ENCODE measurements at regions not wholly inside any gene's neighbourhood (a gene's known extent, or its start where the extent isn't known, plus 50 kb on each side); places are given as distances from the start of the nearest gene placed in this dataset.

DNA sequence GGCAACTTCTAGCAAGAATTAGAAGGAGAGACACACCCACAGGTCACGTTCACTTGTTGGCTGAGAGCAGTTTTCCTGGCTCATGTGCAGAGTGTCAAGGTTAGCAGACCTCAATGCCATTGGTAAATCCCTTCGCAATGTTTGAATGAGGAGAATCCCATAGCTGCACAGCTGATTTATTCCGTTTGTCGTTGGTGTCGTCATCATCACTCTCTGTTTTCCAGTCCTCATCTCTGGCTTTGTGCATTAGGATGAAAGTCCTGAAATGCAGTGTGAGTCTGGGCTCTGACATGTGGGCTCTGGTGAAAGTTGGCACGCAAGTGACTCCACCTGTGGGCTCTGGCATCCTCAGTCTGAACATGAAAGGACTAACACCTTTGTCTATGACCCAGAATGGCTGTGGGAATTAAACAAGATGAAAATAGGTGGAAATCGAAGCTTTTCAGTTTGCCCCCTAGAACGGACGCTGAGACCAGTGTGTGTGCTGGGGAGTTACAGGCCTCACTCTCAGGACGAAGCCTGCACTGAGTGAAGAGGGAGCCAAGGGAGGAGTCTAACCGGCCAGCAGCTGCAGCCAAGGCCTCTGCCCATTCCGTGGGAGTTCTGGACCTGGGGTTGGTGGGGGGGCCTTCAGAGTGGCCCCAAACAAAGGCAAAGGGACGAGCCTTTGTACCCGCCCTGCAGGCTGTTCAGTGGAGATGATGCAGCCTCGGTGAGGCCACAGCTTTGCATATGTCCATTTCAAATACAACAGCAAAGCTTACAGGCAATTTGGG lies 74.8 kb upstream of the ZNF516 start:
- H3K4me2 ChIP-seq (ENCODE audit: extremely low read depth, insufficient read depth, low read length), result no peak overlapping the region
- DNase-seq (ENCODE audit: low read depth in 2 of 2), result no peak
- no peaks in the 10 kb centered on the region for H3K79me2 ChIP-seq (ENCODE audit: control insufficient read depth, insufficient read depth, low read length)
- H3K4me1 ChIP-seq (ENCODE audit: control insufficient read depth, extremely low read depth, insufficient read depth, low read length), result peaks cover 2% of the 10 kb centered on the region
- no peaks in the 10 kb centered on the region for H4K20me1 ChIP-seq (ENCODE audit: control insufficient read depth, extremely low read depth, insufficient read depth, low read length)
- no peaks in the 10 kb centered on the region for H3K9me3 ChIP-seq (ENCODE audit: control insufficient read depth, insufficient read depth, low read depth, low read length)
- H3K4me3 ChIP-seq (replicated peaks in 1 of 4; ENCODE audit: control extremely low read depth in 1 of 4, insufficient read depth in 1 of 4, low read depth in 3 of 4, low read length in 4 of 4), result no peak overlapping the region
- TF ChIP-seq CTCF (conservative IDR thresholded peaks at IDR 0.05 in 1 of 2, IDR thresholded peaks at IDR 0.05 in 1 of 2; ENCODE audit: low read depth in 1 of 2, low read length in 2 of 2), result no peak
- TF ChIP-seq EZH2 (IDR thresholded peaks at IDR 0.05; ENCODE audit: low read length, missing control alignments), result no peak
- H3K9ac ChIP-seq (ENCODE audit: insufficient read depth, low read length), result no peak overlapping the region
- H2AFZ ChIP-seq (ENCODE audit: low read length), result no peak overlapping the region
- H3K27ac ChIP-seq (ENCODE audit: insufficient read depth, low read length), result no peak overlapping the region
- no peaks in the 10 kb centered on the region for H3K36me3 ChIP-seq (ENCODE audit: control insufficient read depth, insufficient read depth, low read length)
- no peaks in the 10 kb centered on the region for H3K27me3 ChIP-seq (ENCODE audit: control insufficient read depth, insufficient read depth, low read length)

- H2AFZ ChIP-seq (ENCODE audit: low read length), result no peak overlapping the region
- H3K9me3 ChIP-seq (ENCODE audit: control insufficient read depth, insufficient read depth, low read depth, low read length), result no peaks in the 10 kb centered on the region
- TF ChIP-seq CTCF (conservative IDR thresholded peaks at IDR 0.05 in 1 of 2, IDR thresholded peaks at IDR 0.05 in 1 of 2; ENCODE audit: low read depth in 1 of 2, low read length in 2 of 2), result no peak
- TF ChIP-seq EZH2 (IDR thresholded peaks at IDR 0.05; ENCODE audit: low read length, missing control alignments), result no peak
- no peaks in the 10 kb centered on the region for H3K27me3 ChIP-seq (ENCODE audit: control insufficient read depth, insufficient read depth, low read length)
- no peaks in the 10 kb centered on the region for H3K79me2 ChIP-seq (ENCODE audit: control insufficient read depth, insufficient read depth, low read length)
- no peaks in the 10 kb centered on the region for H4K20me1 ChIP-seq (ENCODE audit: control insufficient read depth, extremely low read depth, insufficient read depth, low read length)
- no peak overlapping the region for H3K9ac ChIP-seq (ENCODE audit: insufficient read depth, low read length)
- no peak overlapping the region for H3K27ac ChIP-seq (ENCODE audit: insufficient read depth, low read length)
- no peak overlapping the region for H3K4me2 ChIP-seq (ENCODE audit: extremely low read depth, insufficient read depth, low read length)
- no peak overlapping the region for H3K4me3 ChIP-seq (replicated peaks in 1 of 4; ENCODE audit: control extremely low read depth in 1 of 4, insufficient read depth in 1 of 4, low read depth in 3 of 4, low read length in 4 of 4)
- DNase-seq (ENCODE audit: low read depth in 2 of 2), result no peak
- peaks cover 6% of the 10 kb centered on the region for H3K4me1 ChIP-seq (ENCODE audit: control insufficient read depth, extremely low read depth, insufficient read depth, low read length)
- no peaks in the 10 kb centered on the region for H3K36me3 ChIP-seq (ENCODE audit: control insufficient read depth, insufficient read depth, low read length)
Measured at GRCh38 chr18:76568731-76569130, 73.7 kb upstream of the ZNF516 start.

- H3K9me3 ChIP-seq (ENCODE audit: control insufficient read depth, insufficient read depth, low read depth, low read length), result no peaks in the 10 kb centered on the region
- H3K4me3 ChIP-seq (replicated peaks in 1 of 4; ENCODE audit: control extremely low read depth in 1 of 4, insufficient read depth in 1 of 4, low read depth in 3 of 4, low read length in 4 of 4), result no peak overlapping the region
- TF ChIP-seq EZH2 (IDR thresholded peaks at IDR 0.05; ENCODE audit: low read length, missing control alignments) (no peak), CTCF (conservative IDR thresholded peaks at IDR 0.05 in 1 of 2, IDR thresholded peaks at IDR 0.05 in 1 of 2; ENCODE audit: low read depth in 1 of 2, low read length in 2 of 2) (no peak)
- no peak overlapping the region for H2AFZ ChIP-seq (ENCODE audit: low read length)
- H3K36me3 ChIP-seq (ENCODE audit: control insufficient read depth, insufficient read depth, low read length), result no peaks in the 10 kb centered on the region
- H4K20me1 ChIP-seq (ENCODE audit: control insufficient read depth, extremely low read depth, insufficient read depth, low read length), result no peaks in the 10 kb centered on the region
- no peak for DNase-seq (ENCODE audit: low read depth in 2 of 2)
- H3K27me3 ChIP-seq (ENCODE audit: control insufficient read depth, insufficient read depth, low read length), result no peaks in the 10 kb centered on the region
- no peak overlapping the region for H3K4me2 ChIP-seq (ENCODE audit: extremely low read depth, insufficient read depth, low read length)
- no peak overlapping the region for H3K27ac ChIP-seq (ENCODE audit: insufficient read depth, low read length)
- no peak overlapping the region for H3K9ac ChIP-seq (ENCODE audit: insufficient read depth, low read length)
- H3K79me2 ChIP-seq (ENCODE audit: control insufficient read depth, insufficient read depth, low read length), result no peaks in the 10 kb centered on the region
- H3K4me1 ChIP-seq (ENCODE audit: control insufficient read depth, extremely low read depth, insufficient read depth, low read length), result peaks cover 6% of the 10 kb centered on the region
Measured at GRCh38 chr18:76567835-76568445, 72.9 kb upstream of the ZNF516 start.

Data from fibroblast of lung (primary cell).